Ureter (tissue), 1 donor: ENCODE measurements at regions not wholly inside any gene's neighbourhood (a gene's known extent, or its start where the extent isn't known, plus 50 kb on each side); places are given as distances from the start of the nearest gene placed in this dataset.

Experiments
- DNase-seq: peaks from one replicate; pipeline ENCODE4 v3.0.0-alpha.2; 2020; ENCODE audit warnings: low spot score
- donor health status: DM: yes; HTN: yes; CAD: no.

DNA sequence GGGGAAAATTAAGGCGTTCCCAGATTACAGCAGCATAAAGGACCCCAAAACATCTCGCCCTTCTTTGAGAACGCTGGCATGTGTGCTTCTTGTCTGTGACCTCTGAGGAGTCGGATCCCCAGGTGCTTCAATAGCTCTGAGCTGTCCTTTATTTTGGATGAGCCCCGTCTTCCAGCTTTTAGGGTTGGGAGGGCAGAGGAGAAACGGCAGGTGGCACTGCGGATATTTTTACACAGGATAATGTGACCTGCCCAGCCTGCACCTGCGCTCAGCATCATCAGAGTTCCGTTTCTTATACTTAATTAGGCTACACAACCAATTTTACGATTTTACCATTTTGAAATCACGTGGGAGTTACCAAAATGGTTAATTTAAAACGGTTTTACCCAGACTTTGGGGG is 147.7 kb upstream of the RPS6KA2 start:
- DNase-seq = peak; percentile 20

DNA sequence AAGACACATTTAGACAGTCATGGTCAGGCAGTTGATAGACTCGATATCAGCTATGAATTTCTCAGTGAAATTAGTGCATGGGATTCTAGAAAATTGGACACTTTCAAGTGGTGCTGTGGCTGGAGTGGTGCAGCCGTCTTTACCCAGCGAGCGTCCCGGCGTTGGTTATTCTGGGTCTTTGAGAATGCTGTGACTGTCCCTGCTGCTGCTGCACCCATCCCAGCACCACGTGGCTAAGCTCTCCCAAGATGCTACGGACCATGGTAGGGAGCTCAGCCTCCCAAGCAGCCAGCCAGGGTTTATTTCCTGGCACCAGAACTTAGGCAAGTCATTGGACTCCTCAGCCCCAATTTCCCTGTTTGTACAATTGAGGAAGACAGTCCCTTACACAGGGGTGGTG is 147.2 kb upstream of the RPS6KA2 start:
- peak; percentile 36 for DNase-seq

DNA sequence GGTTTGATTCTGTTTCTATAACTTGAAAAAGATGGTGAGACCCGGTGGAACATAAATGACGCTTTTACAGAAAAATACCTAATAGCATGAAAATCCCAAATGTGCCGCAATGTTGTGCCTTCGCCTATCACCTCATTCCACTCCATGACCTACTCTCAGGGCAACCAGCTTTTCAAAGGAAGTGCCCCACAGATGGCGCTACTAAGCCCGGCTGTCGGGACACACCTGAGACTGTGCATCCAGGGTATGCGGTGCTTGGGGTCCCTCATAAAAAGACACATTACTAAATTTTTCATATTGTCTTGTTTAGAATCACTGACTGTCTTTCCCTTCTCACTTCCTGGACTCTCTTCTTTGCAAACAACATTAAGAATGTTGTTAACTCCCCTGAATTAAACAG is 145.5 kb upstream of the RPS6KA2 start:
- peak; percentile 38 for DNase-seq

DNA sequence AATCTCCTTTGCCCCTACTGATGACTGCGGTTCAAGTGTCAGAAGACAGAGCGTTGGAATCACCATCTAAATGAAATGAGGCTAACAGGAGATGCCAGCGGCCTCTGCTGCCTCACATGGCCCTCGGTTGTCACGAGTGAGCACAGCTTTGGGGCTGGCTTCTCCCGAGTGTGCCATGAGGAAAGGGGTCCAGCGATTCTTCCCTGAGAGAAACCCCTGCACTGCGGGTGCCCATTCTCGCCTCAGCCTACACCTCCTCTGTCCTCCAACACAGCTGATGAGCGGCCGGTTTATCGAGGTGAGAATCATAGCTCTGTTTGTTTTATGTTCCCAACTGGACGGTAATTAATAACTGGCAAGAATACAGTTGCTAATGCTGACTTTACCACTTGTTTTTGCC is 144.7 kb upstream of the RPS6KA2 start:
- DNase-seq = peak; percentile 35

DNA sequence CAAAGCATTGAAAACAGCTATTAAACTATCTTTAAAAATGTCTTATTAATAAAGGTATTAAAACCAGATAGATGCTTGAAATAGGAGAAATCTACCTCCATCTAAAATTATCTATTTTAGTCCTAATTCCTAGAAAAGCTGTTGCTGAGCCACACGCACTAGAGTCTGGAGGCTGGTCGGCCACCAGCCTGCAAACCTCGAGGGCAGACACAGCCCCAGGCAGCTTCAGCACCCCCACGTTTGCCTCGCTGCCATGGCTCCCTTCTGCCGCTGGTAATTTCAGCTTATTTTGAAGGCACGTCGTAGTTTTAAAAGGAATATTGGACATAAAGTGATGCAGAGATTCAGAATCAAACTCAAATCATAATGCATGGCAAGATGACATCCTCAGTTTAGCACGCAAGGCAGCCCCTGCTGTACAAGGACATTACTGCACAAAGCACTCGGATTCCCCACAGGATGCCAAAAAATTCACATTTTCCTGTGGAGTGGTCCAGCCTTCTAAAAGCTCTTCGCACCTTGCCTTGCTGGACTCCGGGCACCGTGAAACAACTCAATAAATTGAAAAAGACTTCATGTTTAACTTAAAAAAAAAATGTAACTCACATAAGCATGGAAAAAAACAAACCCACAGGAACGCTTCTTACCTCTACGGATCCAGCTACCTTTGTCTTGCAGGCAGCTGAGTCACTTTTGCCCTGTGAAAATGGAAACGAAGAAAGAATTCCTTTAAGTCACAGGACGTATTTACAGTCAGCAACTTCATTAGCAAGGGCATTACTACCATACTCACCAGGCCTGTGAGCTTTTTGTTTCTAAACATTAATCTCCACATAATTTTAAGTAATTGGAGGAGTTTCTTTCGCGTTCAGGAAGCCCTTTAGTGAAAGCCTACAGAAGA is 143.4 kb upstream of the RPS6KA2 start:
- DNase-seq = peak; percentile 29

DNA sequence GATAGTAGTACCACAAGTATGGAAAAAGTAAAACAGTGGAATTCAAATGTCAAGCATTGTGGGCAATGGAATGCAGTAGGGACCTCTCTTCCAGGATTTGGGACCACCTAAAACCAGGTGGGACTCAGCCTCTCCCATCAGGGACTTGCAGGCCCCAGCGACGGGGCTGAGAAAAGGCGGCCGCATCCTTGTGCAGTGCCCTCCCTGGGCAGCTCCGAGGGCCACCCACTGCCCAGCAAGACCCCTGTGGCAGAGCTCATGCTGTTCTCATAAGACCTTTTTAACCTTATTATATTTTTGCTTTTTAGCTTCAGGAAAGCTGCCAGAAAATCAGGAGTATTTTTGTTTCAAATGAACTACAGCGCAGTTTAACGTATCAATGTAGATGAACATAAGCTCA is 142.6 kb upstream of the RPS6KA2 start:
- peak; percentile 14 for DNase-seq

DNA sequence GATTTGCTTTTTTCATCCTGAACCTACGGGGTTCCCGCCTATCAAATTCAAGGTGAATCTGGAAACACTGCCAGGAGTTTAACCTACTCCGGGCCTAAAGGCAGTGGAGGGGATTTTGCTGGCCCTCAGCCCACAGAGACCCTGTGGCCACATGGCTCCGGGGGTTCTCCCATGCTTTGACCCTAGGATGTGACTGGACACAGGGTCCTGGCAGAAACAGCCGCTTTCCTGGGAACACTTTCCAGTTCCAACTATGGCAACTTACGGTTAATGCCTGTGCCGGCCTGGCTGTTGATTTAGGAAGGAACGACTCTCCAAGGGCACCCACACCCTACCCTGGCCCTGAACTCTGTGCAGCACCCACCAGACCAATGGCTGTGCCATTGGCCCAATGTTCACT is 141.7 kb upstream of the RPS6KA2 start:
- peak; percentile 32 for DNase-seq

DNA sequence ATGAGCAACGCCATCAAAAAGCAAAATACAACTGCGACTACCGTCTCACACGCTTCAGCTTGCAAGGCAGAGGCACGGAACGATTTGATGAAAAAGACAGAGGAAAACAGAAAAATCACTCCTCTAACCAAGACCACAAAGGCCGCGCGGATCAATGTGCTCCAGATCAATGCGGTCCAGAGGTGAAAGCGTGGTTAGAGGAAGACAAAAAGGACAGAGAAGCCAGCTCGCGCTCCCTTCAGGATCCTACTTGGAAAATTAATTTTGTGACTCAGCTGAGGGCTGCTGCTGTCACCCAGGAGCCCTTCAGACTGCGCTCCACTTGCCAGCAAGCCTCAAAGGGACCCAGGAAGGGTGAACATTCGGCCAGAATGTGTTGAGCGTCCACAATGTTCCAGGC is 140.2 kb upstream of the RPS6KA2 start:
- peak; percentile 20 for DNase-seq

DNA sequence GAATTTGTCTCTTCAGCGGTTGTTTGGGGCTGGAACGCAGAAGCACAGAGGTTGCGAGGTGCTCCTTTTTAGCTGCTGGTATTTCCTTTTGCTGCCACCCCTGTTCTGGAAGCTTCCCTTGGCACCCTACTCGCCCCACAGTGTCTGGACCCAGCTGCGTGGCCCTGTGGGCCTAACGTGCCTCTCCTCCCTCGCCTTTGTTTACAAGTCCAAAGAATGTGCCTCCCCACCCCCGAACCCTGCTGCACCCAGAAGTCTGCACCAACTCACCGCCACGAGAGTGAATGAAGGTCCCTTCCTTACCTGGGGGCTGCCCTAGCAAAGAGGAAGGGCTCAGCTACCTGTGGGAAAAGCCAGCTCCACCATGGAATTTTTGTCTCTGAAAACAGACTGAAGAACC is 139.7 kb upstream of the RPS6KA2 start:
- no peak for DNase-seq

DNA sequence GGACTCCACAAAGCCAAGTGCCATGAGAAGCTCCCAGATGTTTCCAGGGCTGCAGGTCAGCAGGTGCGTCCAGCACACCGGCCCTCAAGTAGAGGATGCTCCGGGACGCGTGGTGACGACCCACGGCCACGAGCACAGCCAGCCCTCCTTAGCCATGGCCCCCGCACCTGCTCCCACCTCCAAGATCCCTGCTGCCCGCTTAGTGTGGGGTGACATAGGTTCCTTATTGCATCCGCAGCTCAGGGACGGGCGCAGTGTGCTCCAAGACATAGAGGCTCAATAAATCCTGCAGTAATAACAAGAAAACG is 138.1 kb upstream of the RPS6KA2 start:
- DNase-seq = no peak

DNA sequence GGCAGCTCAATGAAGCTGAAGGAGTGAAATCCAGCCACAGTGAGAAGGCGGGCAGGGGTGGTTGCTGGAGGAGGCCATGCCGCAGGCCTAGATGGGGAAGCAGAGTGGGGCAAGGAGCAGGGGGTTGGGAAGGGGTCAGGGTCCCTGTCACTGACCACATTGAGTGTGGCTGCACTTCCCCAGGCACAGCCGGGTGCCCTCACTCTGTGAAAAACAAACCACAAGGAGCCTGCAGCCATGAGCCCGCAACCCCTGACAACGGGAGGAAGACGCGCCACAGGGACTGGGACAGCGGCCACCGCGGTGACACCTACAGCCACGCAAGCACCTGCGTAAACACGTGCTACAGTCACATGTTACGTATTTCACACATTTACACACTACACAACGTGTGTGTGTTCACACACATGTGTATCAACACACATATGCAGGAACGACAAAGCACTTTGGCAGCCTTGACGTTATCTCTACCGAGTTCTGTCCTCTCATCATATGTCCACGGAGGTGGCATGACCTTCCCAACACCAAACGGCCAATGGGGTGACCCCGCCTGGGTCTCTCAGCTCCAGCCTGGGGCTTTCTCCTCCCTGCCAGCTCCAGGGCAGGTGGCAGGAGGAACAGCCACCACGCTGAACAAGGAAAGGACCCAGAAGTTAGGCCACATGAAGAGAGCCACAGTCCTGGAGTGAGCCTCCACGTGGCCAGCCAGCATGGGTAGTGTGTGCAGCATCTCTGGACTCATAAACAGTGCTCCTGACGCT is 137.6 kb upstream of the RPS6KA2 start:
- DNase-seq = no peak

DNA sequence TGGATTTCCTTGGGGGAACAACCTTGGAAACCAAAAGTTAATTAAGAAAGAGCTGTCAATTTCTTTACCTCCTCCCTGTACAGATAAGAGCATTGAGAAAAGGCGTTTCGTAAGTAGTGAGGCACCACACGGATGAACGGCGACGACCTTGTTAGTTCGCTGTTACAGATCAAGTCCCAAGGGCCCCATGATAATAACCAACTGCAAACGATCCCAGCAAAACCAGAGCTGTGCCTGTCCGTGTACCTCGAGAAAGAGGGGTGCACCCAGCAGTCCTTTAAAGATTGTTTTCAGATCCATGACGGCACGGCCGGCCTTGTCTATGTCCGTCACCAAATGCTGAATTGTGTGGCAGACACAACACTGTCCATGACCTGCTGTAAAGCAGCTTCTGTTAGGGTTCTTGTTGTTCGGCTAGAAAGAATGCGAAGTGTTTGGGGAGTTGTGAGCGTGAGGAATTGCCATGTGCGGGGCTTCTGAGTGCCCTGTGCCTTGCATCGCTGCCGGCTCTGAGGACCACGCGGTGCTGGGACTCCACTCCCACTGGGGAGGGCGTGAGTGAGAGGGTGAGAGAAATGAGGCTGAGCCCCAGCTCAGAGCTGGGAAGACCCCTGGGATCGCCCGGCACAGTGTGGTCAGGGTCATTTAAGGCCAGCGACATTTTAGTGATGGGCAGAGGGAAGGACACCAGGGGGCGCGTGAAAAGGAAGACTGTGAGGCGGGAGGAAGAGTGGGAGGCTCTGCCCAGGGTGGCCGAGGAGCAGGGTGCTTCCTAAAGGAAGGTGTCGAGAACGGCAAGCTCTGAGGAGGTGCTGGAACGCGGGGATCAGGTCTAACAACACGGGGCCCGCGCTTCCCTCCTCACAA is 136.8 kb upstream of the RPS6KA2 start:
- DNase-seq = no peak

DNA sequence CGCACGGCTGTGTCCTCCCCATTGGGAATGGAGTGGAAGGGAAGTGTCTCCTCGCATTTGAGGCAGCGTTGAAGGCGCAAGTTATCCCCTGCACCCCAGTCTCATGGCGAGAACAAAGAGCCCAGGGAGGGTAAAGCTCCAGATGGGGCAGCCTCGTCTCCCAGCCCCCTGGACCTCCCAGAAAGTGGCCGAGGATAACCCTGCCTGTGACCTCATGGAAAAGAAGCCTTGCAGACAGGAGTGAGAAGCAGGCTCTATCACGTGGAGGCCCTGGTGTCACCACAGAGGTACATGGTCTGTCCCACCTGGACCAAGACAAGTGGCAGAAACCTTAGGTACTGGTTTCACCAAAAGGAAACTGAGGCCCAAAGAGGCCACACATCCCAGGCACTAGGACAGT is 134.8 kb upstream of the RPS6KA2 start:
- no peak for DNase-seq

DNA sequence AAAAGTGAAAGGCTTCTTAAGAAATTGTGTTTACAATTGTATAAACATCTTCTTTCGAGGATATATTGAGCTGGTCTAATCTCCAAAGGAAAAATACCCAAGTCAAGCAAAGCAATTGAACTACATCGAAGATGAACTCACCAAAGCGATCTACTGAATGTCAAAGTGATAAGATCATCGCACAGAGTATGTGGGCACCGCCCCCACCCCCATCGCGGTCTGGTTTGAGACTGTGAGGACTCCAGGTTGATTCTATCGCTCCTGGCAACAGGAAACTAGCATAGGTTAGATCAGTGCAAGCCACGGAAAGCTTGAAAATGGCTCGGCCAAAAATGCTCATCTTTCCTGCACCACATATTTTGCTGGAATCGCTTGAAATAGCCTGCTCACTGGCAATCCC is 133.2 kb upstream of the RPS6KA2 start:
- no peak for DNase-seq

DNA sequence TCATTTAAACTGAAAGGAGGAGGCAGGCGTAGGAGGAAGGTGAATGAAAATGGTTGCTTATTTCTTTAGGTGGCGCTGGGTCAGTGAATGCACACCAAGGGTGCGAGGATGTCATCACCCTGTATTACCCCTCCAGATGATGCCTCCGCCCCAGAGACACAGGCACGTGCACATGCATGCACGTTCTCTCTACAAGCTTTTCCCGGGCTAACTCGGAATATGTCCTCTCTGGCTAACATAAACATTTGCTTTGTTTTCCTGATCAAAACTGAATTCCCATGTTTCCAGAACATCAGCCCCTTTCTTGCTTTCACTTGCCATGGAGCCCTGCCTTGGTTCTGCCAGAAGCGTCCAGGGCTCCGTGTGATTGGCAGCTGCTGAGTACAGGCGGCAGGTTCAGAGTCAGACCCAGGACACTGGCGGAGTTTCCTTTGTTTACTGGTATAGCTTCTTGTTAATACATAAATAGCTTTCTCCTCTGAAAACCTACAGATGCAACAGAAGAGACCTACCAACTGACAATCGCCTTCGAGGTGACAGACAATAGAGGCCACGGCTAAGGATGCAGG is 131.2 kb upstream of the RPS6KA2 start:
- DNase-seq = no peak

DNA sequence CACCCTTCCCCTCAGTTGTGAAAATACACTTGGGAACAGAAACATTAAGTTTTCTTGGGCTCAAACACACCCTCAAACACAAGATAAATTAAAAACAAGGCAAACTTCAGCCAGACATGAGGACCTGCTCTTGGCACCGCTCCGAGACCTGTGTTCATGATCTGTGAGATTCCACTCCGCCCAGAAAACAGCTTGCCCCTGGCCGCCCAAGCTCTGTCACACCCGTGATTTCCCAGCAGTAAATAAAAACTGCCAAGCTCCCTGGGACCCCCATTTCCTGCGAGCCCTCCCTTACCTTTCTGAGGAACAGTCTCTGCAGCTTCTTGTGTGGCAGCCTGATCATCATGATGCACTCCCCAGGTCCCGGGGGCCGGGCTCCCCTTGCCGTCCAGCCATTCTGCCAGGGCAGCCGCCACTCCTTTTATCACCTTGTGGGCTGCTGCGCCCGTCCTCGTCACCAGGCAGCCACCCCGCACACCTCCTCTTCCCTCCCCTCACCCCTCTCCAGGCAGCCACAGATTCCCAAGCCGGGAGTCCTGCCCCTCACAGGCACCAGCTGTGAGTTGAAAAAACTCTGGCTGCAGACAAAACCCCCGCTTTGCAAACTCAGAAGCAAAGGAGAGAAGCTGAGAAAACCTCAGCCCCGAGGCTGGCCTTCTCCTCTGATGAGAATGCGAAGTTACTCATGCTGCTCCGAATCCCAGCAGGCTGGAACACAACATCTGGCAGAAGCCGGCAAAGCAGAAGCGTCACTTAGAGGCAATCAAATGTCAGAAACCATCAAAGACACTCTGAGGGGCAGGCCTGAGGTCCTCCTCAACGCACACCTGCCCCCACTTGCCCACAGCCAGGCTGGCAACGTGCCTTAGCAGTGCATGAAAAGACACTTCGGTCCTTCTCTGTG is 130.4 kb upstream of the RPS6KA2 start:
- DNase-seq = no peak

DNA sequence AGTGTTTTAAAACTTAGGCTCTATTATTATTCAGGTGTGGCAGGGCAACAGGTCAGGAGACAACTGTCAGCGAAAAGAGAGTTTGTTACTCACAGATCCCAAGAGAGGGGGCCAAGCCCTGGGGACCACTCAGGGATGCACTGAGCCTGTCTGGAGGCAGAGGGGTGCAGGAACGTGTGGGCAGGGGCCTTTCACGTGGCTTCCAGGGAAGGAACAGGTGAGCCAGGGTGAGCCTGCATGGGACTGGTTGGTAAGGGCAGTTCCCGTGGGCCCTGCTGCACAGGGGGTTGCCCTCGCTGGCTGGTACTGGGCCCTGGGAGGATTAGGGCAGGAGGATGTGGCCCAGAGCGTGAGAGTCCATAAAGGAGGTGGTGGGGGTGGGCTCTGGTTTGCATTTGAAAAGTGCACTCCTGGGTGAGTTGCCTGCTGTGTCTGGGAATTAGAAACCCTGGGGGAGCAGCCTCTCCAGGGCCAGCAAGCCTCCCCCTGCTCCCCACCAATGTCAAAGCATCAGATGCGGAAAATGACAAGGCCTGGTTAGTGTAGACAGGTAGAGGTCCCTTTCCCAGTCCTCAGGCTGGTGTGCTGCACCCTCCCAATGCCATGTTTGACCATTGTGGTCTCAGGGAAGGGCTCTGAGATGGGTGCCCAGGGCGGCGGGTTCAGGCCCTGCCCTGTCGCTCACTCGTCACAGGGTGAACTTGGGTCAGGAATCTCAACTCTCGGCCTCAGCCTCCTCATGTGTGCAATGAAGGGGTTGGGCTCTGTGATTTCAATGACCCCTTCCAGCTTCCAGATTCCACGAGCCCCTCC is 127.4 kb upstream of the RPS6KA2 start:
- DNase-seq = no peak

DNA sequence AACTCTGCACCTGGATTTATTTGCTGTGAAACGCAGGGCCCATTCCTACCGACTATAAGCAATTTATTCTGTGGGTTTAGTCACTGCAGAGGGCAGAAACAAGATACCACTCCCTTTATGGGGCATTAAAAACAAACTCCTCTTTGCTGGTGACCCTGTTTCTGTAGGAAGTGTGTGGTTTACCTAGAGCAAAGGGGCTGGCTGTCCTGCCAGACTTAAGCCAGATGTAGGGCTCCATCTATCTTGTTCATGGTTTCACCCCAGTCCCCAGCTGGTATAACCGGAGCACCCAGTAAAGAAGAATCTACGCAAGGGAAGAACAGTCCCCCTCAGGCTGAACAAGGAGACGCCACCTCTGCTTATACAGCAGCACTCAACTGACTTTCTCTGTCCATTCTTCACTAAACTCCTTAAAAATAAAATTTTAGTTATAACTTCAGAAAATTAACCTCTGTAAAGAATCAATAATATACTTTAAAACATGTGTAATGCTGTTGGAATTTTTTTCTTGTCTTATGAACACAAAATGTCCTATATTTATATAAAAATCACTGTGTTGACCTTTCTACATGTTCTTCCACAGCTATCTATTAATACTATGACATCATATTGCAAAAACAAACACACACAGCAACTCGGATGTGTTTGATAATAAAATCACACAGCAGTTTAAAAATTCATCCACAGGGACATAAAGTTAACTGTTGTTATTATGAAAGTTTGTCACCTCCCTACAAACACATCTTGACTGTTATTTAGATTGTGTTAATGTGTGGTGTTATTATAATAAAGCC is 126.1 kb upstream of the RPS6KA2 start:
- DNase-seq = no peak

DNA sequence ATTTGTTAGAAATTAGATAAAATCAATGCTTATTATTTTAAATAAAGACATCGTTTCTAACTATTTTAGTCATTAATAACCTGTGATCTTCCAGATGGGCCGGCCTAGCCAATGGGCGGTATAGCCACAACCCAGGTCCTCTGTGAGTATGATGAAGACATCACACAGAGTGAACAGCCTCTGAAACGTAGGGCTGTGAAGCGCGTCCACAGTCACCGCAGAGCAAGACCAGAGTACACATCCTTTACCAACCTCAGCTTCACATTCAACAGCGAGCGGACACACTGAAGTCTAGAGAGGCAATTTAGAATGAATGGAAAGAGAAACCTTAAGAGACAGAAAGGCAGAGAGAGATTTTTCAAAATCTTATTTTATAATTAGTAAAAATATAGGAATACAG is 125.0 kb upstream of the RPS6KA2 start:
- no peak for DNase-seq
